ENCODE measurements at regions not wholly inside any gene's neighbourhood (a gene's known extent, or its start where the extent isn't known, plus 50 kb on each side); places are given as distances from the start of the nearest gene placed in this dataset.

DNA sequence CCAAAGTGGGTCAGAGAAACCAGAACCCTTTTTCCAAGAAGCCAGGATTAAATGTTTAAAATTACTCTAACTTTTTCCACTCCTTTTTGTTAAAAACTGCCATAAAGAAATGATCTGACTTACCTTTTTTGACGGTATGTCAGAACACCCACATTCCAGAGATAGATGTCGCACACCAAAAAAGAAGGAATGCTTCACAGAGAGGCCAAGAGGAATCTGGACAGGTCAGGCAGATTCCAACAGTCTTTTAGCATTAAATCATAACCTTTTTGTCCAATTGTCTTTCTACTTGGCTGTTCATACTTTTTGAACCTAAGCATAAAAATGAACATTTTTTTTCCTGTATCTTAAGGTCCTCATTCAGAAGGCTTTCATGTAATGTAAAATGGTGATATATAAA is 846.9 kb downstream of the NSUN3 start:
- Histone ChIP-seq H3K27ac (ENCODE audit: low read depth in 1 of 2, low read length in 2 of 2) (no peak overlapping the region), H3K27me3 (ENCODE audit: control insufficient read depth in 1 of 2, insufficient read depth in 2 of 2, low read length in 2 of 2) (no peaks in the 10 kb centered on the region), H3K4me1 (ENCODE audit: insufficient read depth, low read length) (no peaks in the 10 kb centered on the region), H3K36me3 (ENCODE audit: insufficient read depth, low read length) (no peaks in the 10 kb centered on the region), H3K4me3 (ENCODE audit: low read length) (no peak overlapping the region), H3K9me3 (ENCODE audit: control insufficient read depth in 1 of 2, insufficient read depth in 1 of 2, low read length in 2 of 2) (peaks cover 0 to 4% of the 10 kb centered on the region in 2 experiments)
- H3K4me3 Mint-ChIP-seq: no peak overlapping the region
- DNase-seq: no peak
- CTCF ChIA-PET: no interaction called here
- no peaks in the 10 kb centered on the region for H3K9me3 Mint-ChIP-seq
- no peaks in the 10 kb centered on the region for H3K36me3 Mint-ChIP-seq (ENCODE audit: low read depth)
- no peak for ATAC-seq (ENCODE audit: poor library complexity)
- intact Hi-C loops (cut with DNase I, micrococcal nuclease): no loop called here
- H3K27me3 Mint-ChIP-seq: no peaks in the 10 kb centered on the region
- TF ChIP-seq CTCF (IDR thresholded peaks at IDR 0.05): no peak
- POLR2A ChIA-PET: no interaction called here
- no peaks in the 10 kb centered on the region for H3K4me1 Mint-ChIP-seq (ENCODE audit: low read depth)
- no peak overlapping the region for H3K27ac Mint-ChIP-seq

GRCh38 chr3:94912656-94913055 is 849.8 kb downstream of the NSUN3 start:
- TF ChIP-seq CTCF (IDR thresholded peaks at IDR 0.05): no peak

GRCh38 chr3:94927175-94927574 is 864.3 kb downstream of the NSUN3 start:
- CTCF ChIA-PET: no interaction called here
- Mint-ChIP-seq H3K36me3 (ENCODE audit: low read depth) (no peaks in the 10 kb centered on the region), H3K4me1 (ENCODE audit: low read depth) (no peaks in the 10 kb centered on the region), H3K27me3 (no peaks in the 10 kb centered on the region), H3K4me3 (no peak overlapping the region), H3K27ac (no peak overlapping the region), H3K9me3 (peaks cover 10% of the 10 kb centered on the region)
- no peak for ATAC-seq (ENCODE audit: poor library complexity)
- Histone ChIP-seq H3K36me3 (ENCODE audit: insufficient read depth, low read length) (no peaks in the 10 kb centered on the region), H3K27ac (ENCODE audit: low read depth in 1 of 2, low read length in 2 of 2) (no peak overlapping the region), H3K4me3 (ENCODE audit: low read length) (no peak overlapping the region), H3K9me3 (ENCODE audit: control insufficient read depth in 1 of 2, insufficient read depth in 1 of 2, low read length in 2 of 2) (peaks cover 0 to 10% of the 10 kb centered on the region in 2 experiments), H3K27me3 (ENCODE audit: control insufficient read depth in 1 of 2, insufficient read depth in 2 of 2, low read length in 2 of 2) (no peaks in the 10 kb centered on the region), H3K4me1 (ENCODE audit: insufficient read depth, low read length) (no peaks in the 10 kb centered on the region)
- POLR2A ChIA-PET: no interaction called here
- no peak for DNase-seq
- no peak for TF ChIP-seq CTCF (IDR thresholded peaks at IDR 0.05)
- intact Hi-C loops (cut with DNase I, micrococcal nuclease): no loop called here

More at GRCh38 chr3:94912656-94913055, 849.8 kb downstream of the NSUN3 start:
- H3K4me1 ChIP-seq (ENCODE audit: insufficient read depth, low read length): no peaks in the 10 kb centered on the region
- POLR2A ChIA-PET: no interaction called here
- no peaks in the 10 kb centered on the region for H3K9me3 Mint-ChIP-seq
- H3K36me3 ChIP-seq (ENCODE audit: insufficient read depth, low read length): no peaks in the 10 kb centered on the region
- H3K27ac ChIP-seq (ENCODE audit: low read depth in 1 of 2, low read length in 2 of 2): no peak overlapping the region
- H3K4me3 ChIP-seq (ENCODE audit: low read length): no peak overlapping the region
- CTCF ChIA-PET: no interaction called here
- ATAC-seq (ENCODE audit: poor library complexity) (no peak), DNase-seq (no peak)
- no peaks in the 10 kb centered on the region for H3K27me3 ChIP-seq (ENCODE audit: control insufficient read depth in 1 of 2, insufficient read depth in 2 of 2, low read length in 2 of 2)
- no peaks in the 10 kb centered on the region for H3K27me3 Mint-ChIP-seq
- H3K36me3 Mint-ChIP-seq (ENCODE audit: low read depth): no peaks in the 10 kb centered on the region
- no peak overlapping the region for H3K4me3 Mint-ChIP-seq
- intact Hi-C loops (cut with DNase I, micrococcal nuclease): no loop called here
- no peaks in the 10 kb centered on the region for H3K4me1 Mint-ChIP-seq (ENCODE audit: low read depth)
- peaks cover 0 to 4% of the 10 kb centered on the region in 2 experiments for H3K9me3 ChIP-seq (ENCODE audit: control insufficient read depth in 1 of 2, insufficient read depth in 1 of 2, low read length in 2 of 2)
- no peak overlapping the region for H3K27ac Mint-ChIP-seq
